SW480 (cell line): ENCODE measurements at regions not wholly inside any gene's neighbourhood (a gene's known extent, or its start where the extent isn't known, plus 50 kb on each side); places are given as distances from the start of the nearest gene placed in this dataset.
"Not testable (repeated sequence)": the region's sequence is repeated elsewhere in the genome, so short reads cannot be mapped to it uniquely, and the experiment has no call there.

ENCODE experiments used
- DNase-seq: peaks from one replicate; pipeline ENCODE4 v3.0.0-alpha.2; 2016; ENCODE audit warnings: low spot score

DNA sequence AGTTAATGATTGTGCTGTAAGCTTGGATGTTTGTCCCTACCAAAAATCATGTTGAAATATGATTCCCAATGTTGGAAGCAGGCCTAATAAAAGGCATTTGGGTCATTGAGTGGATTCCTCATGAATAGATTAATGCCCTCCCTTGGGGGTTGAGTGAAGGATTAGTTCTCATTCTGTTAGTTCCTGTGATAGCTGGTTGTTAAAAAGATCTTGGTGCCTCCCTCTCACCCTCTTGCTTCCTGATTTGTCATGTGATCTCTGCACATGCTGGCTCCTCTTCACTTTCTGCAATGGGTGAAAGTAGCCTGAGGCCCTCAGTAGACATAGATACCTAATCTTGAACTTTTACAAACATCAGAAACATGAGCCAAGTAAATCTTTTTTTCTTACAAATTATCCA, 115.6 kb upstream of the HCRTR2 start:
- DNase-seq, result no peak

DNA sequence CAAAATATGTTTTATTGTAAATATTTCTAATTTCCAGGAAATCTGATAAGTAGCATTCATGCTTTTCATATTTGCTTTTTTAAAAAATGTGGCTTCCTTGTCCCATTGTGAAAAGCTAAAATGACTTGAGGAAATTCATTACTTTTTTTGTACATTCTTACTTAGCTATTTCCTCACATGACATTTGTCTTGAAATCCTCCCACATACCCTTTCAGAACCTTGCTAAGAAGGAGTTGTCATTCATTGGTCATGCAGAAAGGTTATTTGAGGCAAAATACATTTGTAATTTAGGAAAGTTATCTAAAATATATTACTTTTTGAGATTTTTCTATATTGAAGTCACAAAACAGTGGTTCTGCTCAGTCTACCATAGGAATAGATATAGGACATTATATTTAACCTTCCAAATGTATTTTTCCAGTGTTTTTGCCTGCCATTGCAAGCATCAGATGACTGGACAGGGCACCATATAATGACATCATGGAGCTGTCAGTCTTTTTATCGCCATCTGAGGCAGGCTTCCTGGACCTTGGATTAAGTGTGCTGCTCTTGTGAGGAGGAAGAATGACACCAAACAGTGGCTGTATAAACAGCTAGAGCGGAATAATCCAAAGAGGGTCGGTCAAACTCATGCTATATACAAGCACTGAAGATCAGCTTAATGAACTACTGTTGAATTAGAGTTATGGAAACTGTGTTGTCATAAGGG, 109.4 kb upstream of the HCRTR2 start:
- no peak for DNase-seq

DNA sequence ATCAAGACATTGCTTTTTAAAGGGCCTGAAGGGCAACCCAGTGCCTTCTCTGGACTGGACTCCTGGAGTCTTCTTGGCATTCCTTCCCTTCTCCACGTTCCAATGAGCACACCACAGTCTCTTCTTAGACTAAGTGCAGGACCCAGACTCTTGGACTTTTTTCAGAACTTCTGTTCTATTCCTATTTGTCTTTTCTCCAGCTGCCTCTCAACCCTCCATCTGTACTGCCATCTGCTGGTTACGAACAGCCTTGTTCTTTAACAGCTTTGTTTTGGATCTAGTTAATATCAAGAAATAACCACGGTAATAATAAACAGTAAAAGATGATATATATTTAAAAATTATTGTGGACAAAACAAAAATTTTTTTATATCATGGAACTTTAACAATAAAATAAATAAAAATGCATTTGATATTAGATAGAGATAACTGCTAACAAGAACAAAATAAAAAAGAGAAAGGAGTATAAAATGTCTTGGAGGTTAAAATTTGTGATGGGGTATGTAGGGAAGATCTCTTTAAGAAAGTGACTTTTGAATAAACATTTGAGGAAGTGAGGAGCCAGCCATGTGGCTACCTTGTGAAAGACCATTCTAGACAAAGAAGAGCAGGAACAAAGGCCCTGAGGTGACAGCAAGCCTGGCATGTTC, 105.1 kb upstream of the HCRTR2 start:
- peak; percentile 27 for DNase-seq

DNA sequence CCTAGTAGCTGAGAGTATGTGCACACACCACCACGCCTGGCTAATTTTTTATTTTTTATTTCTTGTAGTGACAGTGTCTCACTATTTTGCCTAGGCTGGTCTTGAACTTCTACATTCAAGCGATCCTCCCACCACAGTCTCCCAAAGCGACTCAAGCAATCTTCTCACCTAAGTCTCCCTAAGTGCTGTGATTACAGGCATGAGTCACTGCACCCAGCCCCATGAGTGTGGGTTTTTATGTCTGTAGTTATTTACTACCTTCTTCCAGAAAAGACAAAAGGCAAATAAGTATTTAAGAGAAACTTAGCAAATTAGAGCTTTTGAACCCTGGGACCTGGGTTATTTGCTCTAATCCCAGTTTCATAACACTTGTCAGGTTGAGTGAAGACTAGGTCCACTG, 92.3 kb upstream of the HCRTR2 start:
- no peak for DNase-seq

DNA sequence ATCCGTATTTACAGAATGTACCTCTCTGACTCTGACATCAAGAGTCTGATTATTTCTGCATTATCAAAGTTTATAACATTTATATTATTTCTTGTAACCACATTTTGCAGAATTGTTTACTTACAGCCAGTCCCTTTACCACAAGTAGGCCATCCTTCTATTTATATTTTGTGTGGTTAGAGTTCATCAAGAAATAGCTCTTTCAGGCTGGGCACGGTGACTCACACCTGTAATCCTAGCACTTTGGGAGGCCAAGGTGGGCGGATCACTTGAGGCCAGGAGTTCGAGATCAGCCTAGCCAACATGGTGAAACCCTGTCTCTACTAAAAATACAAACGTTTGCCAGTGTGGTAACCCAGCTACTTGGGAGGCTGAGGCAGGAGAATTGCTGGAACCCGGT, 86.3 kb upstream of the HCRTR2 start:
- peak; percentile 5 for DNase-seq

DNA sequence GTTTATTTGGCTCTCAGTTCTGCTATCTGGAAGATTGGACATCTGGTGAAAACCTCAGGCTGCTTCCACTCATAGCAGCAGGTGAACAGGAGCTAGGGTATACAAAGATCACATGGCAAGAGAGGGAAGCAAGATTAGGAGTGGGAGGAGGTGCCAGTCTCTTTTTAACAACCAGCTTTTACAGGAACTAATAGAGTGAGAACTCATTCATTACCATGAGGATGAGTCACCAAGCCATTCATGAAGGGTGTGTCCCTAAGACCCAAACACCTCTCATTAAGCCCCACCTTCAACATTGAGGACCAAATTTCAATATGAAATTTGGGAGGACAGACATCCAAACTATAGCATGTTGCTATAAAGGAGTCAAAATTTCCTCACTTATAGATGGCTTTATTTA, 85.4 kb upstream of the HCRTR2 start:
- DNase-seq, result peak; percentile 17

DNA sequence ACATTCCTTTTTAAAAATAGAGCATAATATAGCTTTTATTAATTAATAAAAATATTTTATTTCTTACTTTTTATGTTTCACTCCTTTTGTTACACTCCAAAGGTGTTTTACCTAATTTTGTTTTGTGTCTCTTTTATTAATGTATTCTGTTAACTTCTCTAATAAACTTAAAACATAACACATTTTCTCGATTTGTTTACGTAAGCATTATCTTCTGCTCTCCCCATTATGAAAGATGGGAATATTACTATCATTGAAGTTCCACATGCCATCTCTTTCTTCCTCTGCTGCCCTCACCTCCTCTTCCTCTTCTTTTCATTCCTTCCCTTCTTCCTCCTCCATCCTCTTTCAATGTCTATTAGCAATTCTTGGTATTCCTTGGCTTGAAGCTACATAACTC, 85.0 kb upstream of the HCRTR2 start:
- DNase-seq, result no peak

DNA sequence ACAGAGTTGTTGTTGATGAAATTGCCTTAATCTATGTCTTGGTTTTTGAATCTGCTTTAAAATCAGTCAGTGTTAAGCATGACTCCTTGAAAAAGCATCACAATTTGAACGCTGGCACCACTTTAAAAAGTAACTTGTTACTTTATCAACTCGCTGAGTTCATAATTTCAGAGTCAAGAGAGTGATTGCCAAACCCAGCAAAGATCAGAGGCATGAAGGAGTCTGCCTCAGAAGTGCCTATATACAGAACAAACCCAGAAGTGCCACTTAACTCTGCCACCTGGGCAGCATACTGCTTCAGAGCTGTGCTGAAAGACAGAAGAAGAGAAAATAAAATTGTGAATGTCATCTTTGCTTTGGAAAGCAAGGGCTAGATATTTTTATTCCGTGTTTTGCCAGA, 73.6 kb upstream of the HCRTR2 start:
- DNase-seq, result no peak

DNA sequence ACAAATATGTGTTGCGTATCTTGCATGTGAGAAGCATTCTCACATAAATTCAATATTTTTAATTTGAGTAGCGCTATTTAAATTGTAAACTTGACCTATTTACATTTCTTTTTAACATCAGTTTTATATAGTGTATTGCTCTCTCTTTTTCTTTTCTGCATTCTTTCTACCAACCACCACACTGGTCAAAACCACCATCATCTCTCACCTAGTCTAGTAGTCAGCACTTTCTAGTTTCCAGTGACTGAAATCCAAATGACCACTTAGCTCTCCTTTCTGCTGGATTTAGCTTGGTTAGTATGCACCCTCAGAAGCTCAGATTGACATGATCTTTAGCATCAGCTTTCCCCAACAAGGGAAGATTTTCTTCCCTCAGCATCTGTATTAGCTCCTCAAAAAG, 73.2 kb upstream of the HCRTR2 start:
- no peak for DNase-seq

DNA sequence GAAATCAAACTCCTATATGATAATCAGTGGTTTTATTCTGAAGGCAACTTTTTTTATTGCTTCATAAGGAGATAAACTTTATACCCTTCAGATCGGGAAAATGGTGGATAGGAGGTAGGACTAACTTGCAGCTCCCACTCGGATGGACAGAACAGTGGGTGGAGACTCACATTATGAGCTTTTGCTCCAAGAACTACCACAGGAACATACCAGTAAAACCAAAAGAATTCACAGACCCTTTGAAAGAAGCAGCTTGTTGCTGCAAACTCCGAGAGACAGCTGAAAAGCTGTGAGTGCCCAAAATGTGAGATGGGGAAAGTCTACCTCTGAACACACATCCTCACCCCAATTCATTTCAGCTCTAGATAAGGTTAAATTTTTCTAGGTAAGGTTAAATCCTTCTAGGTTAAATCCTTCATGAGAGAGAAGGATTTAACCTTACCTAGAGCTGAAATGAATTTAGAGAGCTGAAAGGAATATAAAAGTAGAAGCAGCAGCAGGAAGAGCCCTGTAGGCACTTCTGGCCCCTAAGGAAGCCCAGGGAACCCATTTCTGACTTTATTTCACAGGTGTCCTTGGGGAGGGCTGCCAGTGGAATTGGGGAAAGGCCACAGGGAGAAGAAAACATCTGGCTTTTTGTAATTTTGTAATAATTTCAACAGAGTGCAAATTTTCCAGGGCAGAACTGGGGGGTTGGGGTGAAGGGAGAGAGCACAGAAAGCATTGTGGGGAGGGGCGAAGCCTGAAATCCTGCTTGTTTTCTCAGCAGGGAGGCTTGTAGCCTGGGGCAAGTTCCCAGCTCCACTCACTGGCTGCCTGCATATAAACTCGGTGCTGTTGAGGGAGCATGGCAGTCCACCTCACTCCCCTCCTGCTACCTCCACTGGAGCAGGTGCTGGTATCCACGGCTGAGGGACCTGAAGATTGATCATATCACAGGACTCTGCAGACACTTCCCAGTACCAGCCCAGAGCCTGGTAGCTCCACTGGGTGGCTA, 65.9 kb upstream of the HCRTR2 start:
- no peak for DNase-seq

DNA sequence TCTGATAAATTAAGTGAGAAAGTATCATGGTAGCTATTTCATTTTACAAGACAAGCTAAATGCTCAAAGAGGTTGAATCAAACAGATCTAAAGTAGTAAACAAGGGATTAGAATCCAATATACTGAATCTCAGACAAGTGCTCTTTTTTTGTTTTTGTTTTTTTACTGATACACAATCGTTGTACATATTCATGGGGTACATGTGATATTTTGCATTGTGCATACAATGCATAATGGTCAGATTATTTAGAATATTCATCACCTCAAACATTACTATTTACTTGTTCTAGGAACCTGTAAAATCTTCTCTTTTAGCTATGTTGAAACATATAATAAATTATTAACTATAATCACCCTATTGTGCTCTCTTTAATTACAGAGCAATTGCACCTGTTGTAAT, 57.0 kb upstream of the HCRTR2 start:
- no peak for DNase-seq

DNA sequence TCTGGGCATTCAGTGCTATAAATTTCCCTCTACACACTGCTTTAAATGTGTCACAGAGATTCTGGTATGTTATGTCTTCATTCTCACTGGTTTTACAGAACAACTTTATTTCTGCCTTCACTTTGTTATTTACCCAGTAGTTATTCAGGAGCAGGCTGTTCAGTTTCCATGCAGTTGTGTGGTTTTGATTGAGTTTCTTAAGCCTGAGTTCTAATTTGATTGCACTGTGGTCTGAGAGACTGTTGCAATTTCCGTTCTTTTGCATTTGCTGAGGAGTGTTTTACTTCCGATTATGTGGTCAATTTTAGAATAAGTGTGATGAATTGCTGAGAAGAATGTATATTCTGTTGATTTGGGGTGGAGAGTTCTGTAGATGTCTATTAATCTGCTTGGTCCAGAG, 50.1 kb upstream of the HCRTR2 start:
- not testable (repeated sequence) for DNase-seq
